Neural progenitor cell (in vitro differentiated cells): ENCODE measurements at regions not wholly inside any gene's neighbourhood (a gene's known extent, or its start where the extent isn't known, plus 50 kb on each side); places are given as distances from the start of the nearest gene placed in this dataset.

ENCODE experiments used
- CTCF ChIP-seq: fragments of 200-600 bp; sonication (generic); IDR thresholded peaks from 2 replicates; pipeline ENCODE4 v1.5.1; 2017; ENCODE audit warnings: antibody characterized with exemption, mild to moderate bottlenecking
- EZH2phosphoT487 ChIP-seq: fragments of 200-600 bp; sonication (generic); IDR thresholded peaks from 2 replicates; pipeline ENCODE4 v1.6.1; 2017; ENCODE audit warnings: antibody characterized with exemption

GRCh38 chr3:176403531-176403930 lies 793.8 kb downstream of the TBL1XR1 start:
- no peak for TF ChIP-seq CTCF
- TF ChIP-seq EZH2phosphoT487 = no peak
